H9 (cell line): ENCODE measurements at regions not wholly inside any gene's neighbourhood (a gene's known extent, or its start where the extent isn't known, plus 50 kb on each side); places are given as distances from the start of the nearest gene placed in this dataset.

ENCODE experiments used
- DNase-seq: peaks from one replicate; pipeline ENCODE4 v3.0.0-alpha.2; 2017
- H2AFZ ChIP-seq: one replicate; pipeline ENCODE4 v1.6.1; 2013; ENCODE audit warnings: mild to moderate bottlenecking, low read length, control low read depth, moderate library complexity
- H2AK5ac ChIP-seq: 2 replicates; pipeline ENCODE4 v1.6.1; 2013; ENCODE audit warnings: low read length, control low read depth, mixed read lengths; ENCODE audit not compliant: insufficient read length
- H2BK120ac ChIP-seq: one replicate; pipeline ENCODE4 v1.6.1; 2013; ENCODE audit warnings: low read depth, mild to moderate bottlenecking, low read length, control low read depth, inconsistent platforms; ENCODE audit not compliant: poor library complexity, severe bottlenecking
- H2BK12ac ChIP-seq: 2 replicates; pipeline ENCODE4 v1.6.1; 2013; ENCODE audit warnings: low read length, control low read depth, mixed read lengths, low read depth; ENCODE audit not compliant: insufficient read length
- H2BK15ac ChIP-seq: 2 replicates; pipeline ENCODE4 v1.6.1; 2013; ENCODE audit warnings: low read depth, low read length, control low read depth
- H2BK20ac ChIP-seq: one replicate; pipeline ENCODE4 v1.6.1; 2013; ENCODE audit warnings: low read depth, mild to moderate bottlenecking, low read length, control low read depth, inconsistent platforms; ENCODE audit not compliant: poor library complexity, severe bottlenecking
- H2BK5ac ChIP-seq: 2 replicates; pipeline ENCODE4 v1.6.1; 2013; ENCODE audit warnings: low read length, control low read depth, mixed read lengths; ENCODE audit not compliant: insufficient read length
- H3K14ac ChIP-seq: 2 replicates; pipeline ENCODE4 v1.6.1; 2013; ENCODE audit warnings: low read length, control low read depth; ENCODE audit not compliant: insufficient read depth
- H3K18ac ChIP-seq: 2 replicates; pipeline ENCODE4 v1.6.1; 2013; ENCODE audit warnings: low read depth, mild to moderate bottlenecking, mixed read lengths, low read length, control low read depth; ENCODE audit not compliant: insufficient read length
- H3K23ac ChIP-seq: 2 replicates; pipeline ENCODE4 v1.6.1; 2013; ENCODE audit warnings: low read length, control low read depth, mixed read lengths, low read depth; ENCODE audit not compliant: insufficient read length
- H3K23me2 ChIP-seq: 2 replicates; pipeline ENCODE4 v1.6.1; 2013; ENCODE audit warnings: low read depth, mild to moderate bottlenecking, mixed read lengths, low read length, control low read depth; ENCODE audit not compliant: insufficient read length, poor library complexity, severe bottlenecking
- H3K27ac ChIP-seq: 2 replicates; pipeline ENCODE4 v1.5.1; 2013; ENCODE audit warnings: low read length, control low read depth, mixed read lengths, low read depth; ENCODE audit not compliant: insufficient read length
- H3K27me3 ChIP-seq: 2 replicates; pipeline ENCODE4 v1.6.1; 2013; ENCODE audit warnings: low read length, control low read depth, inconsistent platforms; ENCODE audit not compliant: insufficient read depth
- H3K4ac ChIP-seq: 2 replicates; pipeline ENCODE4 v1.6.1; 2013; ENCODE audit warnings: low read depth, mild to moderate bottlenecking, control low read depth, inconsistent platforms, low read length, moderate library complexity
- H3K4me1 ChIP-seq: 2 replicates; pipeline ENCODE4 v1.6.1; 2013; ENCODE audit warnings: low read length, control low read depth, inconsistent platforms; ENCODE audit not compliant: insufficient read depth
- H3K4me2 ChIP-seq: 2 replicates; pipeline ENCODE4 v1.6.1; 2013; ENCODE audit warnings: low read length, control low read depth, mixed read lengths; ENCODE audit not compliant: insufficient read length, insufficient read depth
- H3K56ac ChIP-seq: 2 replicates; pipeline ENCODE4 v1.6.1; 2013; ENCODE audit warnings: low read depth, mild to moderate bottlenecking, mixed read lengths, low read length, control low read depth; ENCODE audit not compliant: insufficient read length
- H3K79me1 ChIP-seq: 2 replicates; pipeline ENCODE4 v1.6.1; 2013; ENCODE audit warnings: low read depth, mild to moderate bottlenecking, moderate library complexity, low read length, control low read depth, inconsistent platforms; ENCODE audit not compliant: insufficient read depth, poor library complexity, severe bottlenecking
- H3K79me2 ChIP-seq: 2 replicates; pipeline ENCODE4 v1.6.1; 2013; ENCODE audit warnings: low read length, control low read depth, inconsistent platforms; ENCODE audit not compliant: insufficient read depth
- H3K9ac ChIP-seq: 2 replicates; pipeline ENCODE4 v1.6.1; 2013; ENCODE audit warnings: low read length, control low read depth, mixed read lengths; ENCODE audit not compliant: insufficient read length; ENCODE audit errors: extremely low read depth
- H3K9me3 ChIP-seq: one replicate; pipeline ENCODE4 v1.6.1; 2013; ENCODE audit warnings: low read depth, low read length, inconsistent platforms; ENCODE audit not compliant: control insufficient read depth
- H3T11ph ChIP-seq: one replicate; pipeline ENCODE4 v1.6.1; 2013; ENCODE audit warnings: mild to moderate bottlenecking, low read length, control low read depth, inconsistent platforms
- H4K20me1 ChIP-seq: one replicate; pipeline ENCODE4 v1.6.1; 2013; ENCODE audit not compliant: control insufficient read depth, insufficient read length, insufficient read depth
- H4K5ac ChIP-seq: 2 replicates; pipeline ENCODE4 v1.6.1; 2013; ENCODE audit warnings: low read depth, mild to moderate bottlenecking, mixed read lengths, low read length, control low read depth; ENCODE audit not compliant: insufficient read length
- H4K8ac ChIP-seq: replicated peaks from 2 replicates; pipeline ENCODE4 v1.6.1; 2013; ENCODE audit warnings: low read length, control low read depth, mixed read lengths, low read depth; ENCODE audit not compliant: insufficient read length
- H4K91ac ChIP-seq: 2 replicates; pipeline ENCODE4 v1.6.1; 2013; ENCODE audit warnings: low read depth, mild to moderate bottlenecking, moderate library complexity, mixed read lengths, low read length, control low read depth; ENCODE audit not compliant: insufficient read length
- H3K27ac Mint-ChIP-seq, 3 experiments: 2 replicates in 2 of 3; 3 replicates in 1 of 3; pipeline ENCODE4 v1.8.0; 2020 to 2021; ENCODE audit warnings: mixed read lengths in 3 of 3, mild to moderate bottlenecking in 1 of 3, moderate library complexity in 1 of 3
- H3K27me3 Mint-ChIP-seq: 2 replicates; pipeline ENCODE4 v1.8.0; 2021; ENCODE audit warnings: low read depth, mild to moderate bottlenecking, moderate library complexity, mixed read lengths
- H3K36me3 Mint-ChIP-seq, 3 experiments: 2 replicates in 2 of 3; 3 replicates in 1 of 3; pipeline ENCODE4 v1.8.0; 2020 to 2021; ENCODE audit warnings: low read depth in 3 of 3, mixed read lengths in 3 of 3; ENCODE audit not compliant: insufficient read depth in 1 of 3
- H3K4me1 Mint-ChIP-seq, 2 experiments: 2 replicates each; pipeline ENCODE4 v1.8.0; 2020; ENCODE audit warnings: mixed read lengths in 2 of 2
- H3K4me3 Mint-ChIP-seq, 2 experiments: 2 replicates in 1 of 2; 3 replicates in 1 of 2; pipeline ENCODE4 v1.8.0; 2020 to 2021; ENCODE audit warnings: mild to moderate bottlenecking in 2 of 2, mixed read lengths in 2 of 2, moderate library complexity in 1 of 2
- H3K9me3 Mint-ChIP-seq, 2 experiments: 2 replicates in 1 of 2; 3 replicates in 1 of 2; pipeline ENCODE4 v1.8.0; 2020; ENCODE audit warnings: mild to moderate bottlenecking in 2 of 2, mixed read lengths in 2 of 2, moderate library complexity in 1 of 2
- WGBS: extraction: QIAGEN DNeasy Blood & Tissue Kit; methylation state at CpG from one replicate; pipeline ENCODE4 v1.1.7; 2013; ENCODE audit warnings: missing lambda C conversion rate, low lambda C conversion rate, mixed read lengths; ENCODE audit not compliant: insufficient read length; ENCODE audit errors: extremely low coverage; 5-methylcytosine and 5-hydroxymethylcytosine counted together
- TF ChIP-seq, protein P1 (sequence below): fragments of 200-600 bp; sonication (generic); conservative IDR thresholded peaks from 3 replicates; pipeline ENCODE4 v1.8.0; 2021; ENCODE audit warnings: antibody characterized with exemption, mild to moderate bottlenecking

DNA sequence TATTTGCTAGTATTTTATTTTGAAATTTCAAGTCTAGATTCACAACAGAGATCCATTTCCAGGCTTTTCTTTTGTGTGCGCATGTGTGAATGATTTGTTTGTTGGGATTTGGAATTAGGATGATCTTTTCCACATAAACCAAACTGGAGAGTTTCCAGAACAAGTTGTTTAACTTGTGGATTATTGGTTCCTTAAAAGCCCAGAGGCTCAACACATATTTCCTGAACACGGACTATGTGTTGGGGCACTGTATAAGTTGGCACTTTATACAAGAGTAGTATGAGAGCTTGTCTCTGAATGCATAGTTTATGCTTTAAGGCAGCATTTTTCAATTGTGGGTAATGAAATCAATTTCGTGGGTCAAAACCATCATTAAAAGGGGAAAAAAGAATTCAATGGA, 67.3 kb upstream of the FUT8 start:
- Histone ChIP-seq H4K8ac (no peak overlapping the region), H3T11ph (no peak overlapping the region), H2BK12ac (no peak overlapping the region), H2AK5ac (no peak overlapping the region), H3K23me2 (no peaks in the 10 kb centered on the region), H3K4ac (no peak overlapping the region), H3K27me3 (no peaks in the 10 kb centered on the region), H4K91ac (no peak overlapping the region), H3K9ac (no peak overlapping the region), H3K56ac (no peak overlapping the region), H2BK5ac (no peak overlapping the region), H3K4me2 (no peak overlapping the region), H2AFZ (no peak overlapping the region), H2BK20ac (no peak overlapping the region), H3K79me2 (no peaks in the 10 kb centered on the region), H3K4me1 (no peaks in the 10 kb centered on the region), H4K20me1 (no peaks in the 10 kb centered on the region), H3K23ac (no peak overlapping the region), H3K18ac (no peak overlapping the region), H3K9me3 (no peaks in the 10 kb centered on the region), H3K14ac (no peak overlapping the region), H4K5ac (no peak overlapping the region), H2BK120ac (no peak overlapping the region), H3K27ac (no peak overlapping the region), H2BK15ac (no peak overlapping the region), H3K79me1 (no peaks in the 10 kb centered on the region)
- H3K9me3 Mint-ChIP-seq = no peaks in the 10 kb centered on the region
- no peaks in the 10 kb centered on the region for H3K36me3 Mint-ChIP-seq
- TF ChIP-seq, protein P1, sequence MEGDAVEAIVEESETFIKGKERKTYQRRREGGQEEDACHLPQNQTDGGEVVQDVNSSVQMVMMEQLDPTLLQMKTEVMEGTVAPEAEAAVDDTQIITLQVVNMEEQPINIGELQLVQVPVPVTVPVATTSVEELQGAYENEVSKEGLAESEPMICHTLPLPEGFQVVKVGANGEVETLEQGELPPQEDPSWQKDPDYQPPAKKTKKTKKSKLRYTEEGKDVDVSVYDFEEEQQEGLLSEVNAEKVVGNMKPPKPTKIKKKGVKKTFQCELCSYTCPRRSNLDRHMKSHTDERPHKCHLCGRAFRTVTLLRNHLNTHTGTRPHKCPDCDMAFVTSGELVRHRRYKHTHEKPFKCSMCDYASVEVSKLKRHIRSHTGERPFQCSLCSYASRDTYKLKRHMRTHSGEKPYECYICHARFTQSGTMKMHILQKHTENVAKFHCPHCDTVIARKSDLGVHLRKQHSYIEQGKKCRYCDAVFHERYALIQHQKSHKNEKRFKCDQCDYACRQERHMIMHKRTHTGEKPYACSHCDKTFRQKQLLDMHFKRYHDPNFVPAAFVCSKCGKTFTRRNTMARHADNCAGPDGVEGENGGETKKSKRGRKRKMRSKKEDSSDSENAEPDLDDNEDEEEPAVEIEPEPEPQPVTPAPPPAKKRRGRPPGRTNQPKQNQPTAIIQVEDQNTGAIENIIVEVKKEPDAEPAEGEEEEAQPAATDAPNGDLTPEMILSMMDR = no peak
- peaks cover 6 to 7% of the 10 kb centered on the region in 2 experiments; a peak in 3 of 4 replicates for H3K4me1 Mint-ChIP-seq
- no CpG with 5 or more reads among the region's 3 CpGs for WGBS
- no peak overlapping the region for H3K27ac Mint-ChIP-seq
- no peak for DNase-seq
- no peak overlapping the region for H3K4me3 Mint-ChIP-seq
- H3K27me3 Mint-ChIP-seq = peaks cover 38% of the 10 kb centered on the region
